ENCODE measurements at regions not wholly inside any gene's neighbourhood (a gene's known extent, or its start where the extent isn't known, plus 50 kb on each side); places are given as distances from the start of the nearest gene placed in this dataset.

DNA sequence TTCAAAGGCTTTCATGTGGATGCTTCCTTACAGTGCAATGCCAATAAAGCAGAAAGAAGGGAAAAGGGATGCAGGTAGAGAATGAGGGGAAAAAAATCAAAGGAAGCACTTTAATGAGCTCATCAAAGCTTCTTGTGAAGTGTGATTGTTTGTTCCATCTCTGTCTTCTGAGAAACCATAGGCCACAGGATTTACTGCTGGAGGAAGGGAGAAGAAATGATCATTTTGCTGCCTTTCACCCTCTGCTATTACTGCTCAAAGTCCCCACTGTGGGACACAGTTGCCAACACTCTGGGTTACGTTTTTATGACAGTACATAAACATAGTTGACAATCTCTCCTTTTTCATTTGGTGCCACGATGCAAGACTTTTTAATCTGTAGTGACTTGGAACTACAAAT is 558.0 kb upstream of the TECRL start:
- no peak for TF ChIP-seq POLR2A (IDR thresholded peaks at IDR 0.05)
- TF ChIP-seq, protein P1, sequence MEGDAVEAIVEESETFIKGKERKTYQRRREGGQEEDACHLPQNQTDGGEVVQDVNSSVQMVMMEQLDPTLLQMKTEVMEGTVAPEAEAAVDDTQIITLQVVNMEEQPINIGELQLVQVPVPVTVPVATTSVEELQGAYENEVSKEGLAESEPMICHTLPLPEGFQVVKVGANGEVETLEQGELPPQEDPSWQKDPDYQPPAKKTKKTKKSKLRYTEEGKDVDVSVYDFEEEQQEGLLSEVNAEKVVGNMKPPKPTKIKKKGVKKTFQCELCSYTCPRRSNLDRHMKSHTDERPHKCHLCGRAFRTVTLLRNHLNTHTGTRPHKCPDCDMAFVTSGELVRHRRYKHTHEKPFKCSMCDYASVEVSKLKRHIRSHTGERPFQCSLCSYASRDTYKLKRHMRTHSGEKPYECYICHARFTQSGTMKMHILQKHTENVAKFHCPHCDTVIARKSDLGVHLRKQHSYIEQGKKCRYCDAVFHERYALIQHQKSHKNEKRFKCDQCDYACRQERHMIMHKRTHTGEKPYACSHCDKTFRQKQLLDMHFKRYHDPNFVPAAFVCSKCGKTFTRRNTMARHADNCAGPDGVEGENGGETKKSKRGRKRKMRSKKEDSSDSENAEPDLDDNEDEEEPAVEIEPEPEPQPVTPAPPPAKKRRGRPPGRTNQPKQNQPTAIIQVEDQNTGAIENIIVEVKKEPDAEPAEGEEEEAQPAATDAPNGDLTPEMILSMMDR (IDR thresholded peaks at IDR 0.05): no peak

DNA sequence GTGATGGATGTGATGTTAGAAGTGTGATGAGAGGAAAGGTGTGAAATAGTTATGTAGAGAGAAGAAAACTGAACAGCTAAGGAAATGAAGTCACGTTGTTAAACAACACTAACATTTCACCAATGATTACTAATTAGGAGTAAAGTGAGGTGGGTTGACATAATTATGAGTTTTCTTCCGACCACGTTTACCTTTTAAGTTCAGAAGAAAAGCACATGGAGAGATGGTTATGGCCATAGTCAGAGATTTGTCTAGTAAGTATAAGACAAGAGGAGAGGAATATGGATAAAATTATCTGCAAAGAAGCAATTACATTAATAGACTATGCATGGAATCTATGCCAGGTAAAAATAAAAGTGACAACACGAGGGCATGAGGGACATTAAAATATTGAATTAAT is 551.3 kb upstream of the TECRL start:
- no peak overlapping the region for H3K4me3 ChIP-seq (replicated peaks in 1 of 3)
- no peaks in the 10 kb centered on the region for H3K36me3 ChIP-seq
- no peak overlapping the region for H3K27ac ChIP-seq
- H3K4me1 ChIP-seq: no peaks in the 10 kb centered on the region
- 79 to 88% methylated on average over 4 of the region's 4 CpGs for WGBS, 2 donors
- no peak for DNase-seq
- no peaks in the 10 kb centered on the region for H3K9me3 ChIP-seq
- TF ChIP-seq, protein P1 (IDR thresholded peaks at IDR 0.05): no peak
- no peak for TF ChIP-seq POLR2A (IDR thresholded peaks at IDR 0.05)
- no peaks in the 10 kb centered on the region for H3K27me3 ChIP-seq
- intact Hi-C loops (cut with DNase I): no loop called here

More for the DNA sequence above, 558.0 kb upstream of the TECRL start:
- Histone ChIP-seq H3K27me3 (no peaks in the 10 kb centered on the region), H3K4me3 (replicated peaks in 1 of 3) (no peak overlapping the region), H3K4me1 (no peaks in the 10 kb centered on the region), H3K9me3 (no peaks in the 10 kb centered on the region), H3K27ac (no peak overlapping the region), H3K36me3 (no peaks in the 10 kb centered on the region)
- WGBS, 2 donors: 69 to 74% methylated on average over 2 of the region's 2 CpGs
- DNase-seq: no peak
- intact Hi-C loops (cut with DNase I): no loop called here

DNA sequence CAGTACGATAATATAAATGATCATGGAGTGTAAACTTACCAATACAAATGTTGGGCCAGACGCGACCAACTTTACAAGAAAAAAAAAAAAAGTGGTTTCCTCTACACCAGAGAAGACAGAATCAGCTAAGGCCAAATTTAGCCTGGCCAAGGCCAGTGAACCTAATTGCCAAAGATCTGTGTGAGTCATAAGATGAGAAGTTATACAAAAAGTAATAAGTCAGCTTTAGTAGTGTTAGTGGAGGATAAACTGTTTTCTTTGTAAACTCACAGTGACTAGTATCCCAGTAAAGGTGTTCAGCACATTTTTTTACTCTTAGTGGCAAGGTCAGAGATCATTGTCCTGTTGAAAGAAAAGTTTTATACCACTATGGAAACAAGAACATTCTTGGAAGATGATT is 531.4 kb upstream of the TECRL start:
- Histone ChIP-seq H3K27ac (no peak overlapping the region), H3K36me3 (no peaks in the 10 kb centered on the region), H3K27me3 (no peaks in the 10 kb centered on the region), H3K4me3 (replicated peaks in 1 of 3) (no peak overlapping the region), H3K9me3 (no peaks in the 10 kb centered on the region), H3K4me1 (no peaks in the 10 kb centered on the region)
- intact Hi-C loops (cut with DNase I): no loop called here
- no peak for TF ChIP-seq POLR2A (IDR thresholded peaks at IDR 0.05)
- TF ChIP-seq, protein P1 (IDR thresholded peaks at IDR 0.05): no peak
- WGBS, 2 donors: 87 to 92% methylated on average over 3 of the region's 3 CpGs
- no peak for DNase-seq

DNA sequence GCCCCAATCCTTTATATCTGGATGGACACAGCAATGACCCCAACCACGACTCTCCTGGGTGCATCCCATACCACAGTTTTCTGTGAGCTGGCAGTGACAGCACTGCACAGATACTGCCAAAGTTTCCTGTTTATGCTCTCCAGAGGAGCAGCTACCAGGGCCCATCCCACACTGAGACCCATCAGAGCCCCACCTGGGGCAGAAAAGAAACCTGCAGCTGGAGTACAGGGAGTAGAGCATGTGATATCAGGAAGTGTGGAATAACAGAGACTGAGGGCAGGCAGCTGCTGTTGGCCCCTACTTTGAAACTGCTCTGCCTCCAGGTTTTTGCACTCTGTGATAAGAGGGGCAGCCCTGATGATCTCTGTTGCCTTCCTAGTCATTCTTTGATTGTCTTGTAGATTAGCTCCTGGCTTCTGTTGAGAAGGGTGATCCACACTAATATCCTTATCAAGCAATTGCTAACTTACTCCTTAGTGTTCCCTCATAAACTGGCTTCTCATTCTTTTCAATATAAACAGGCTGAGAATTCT is 526.3 kb upstream of the TECRL start:
- WGBS, 2 donors: 69 to 90% methylated on average over 1 of the region's 1 CpG
- DNase-seq: no peak
- intact Hi-C loops (cut with DNase I): no loop called here
- H3K27me3 ChIP-seq: no peaks in the 10 kb centered on the region
- H3K36me3 ChIP-seq: no peaks in the 10 kb centered on the region
- TF ChIP-seq, protein P1 (IDR thresholded peaks at IDR 0.05): no peak
- no peak for TF ChIP-seq POLR2A (IDR thresholded peaks at IDR 0.05)
- no peaks in the 10 kb centered on the region for H3K9me3 ChIP-seq
- no peaks in the 10 kb centered on the region for H3K4me1 ChIP-seq
- H3K27ac ChIP-seq: no peak overlapping the region
- no peak overlapping the region for H3K4me3 ChIP-seq (replicated peaks in 1 of 3)

DNA sequence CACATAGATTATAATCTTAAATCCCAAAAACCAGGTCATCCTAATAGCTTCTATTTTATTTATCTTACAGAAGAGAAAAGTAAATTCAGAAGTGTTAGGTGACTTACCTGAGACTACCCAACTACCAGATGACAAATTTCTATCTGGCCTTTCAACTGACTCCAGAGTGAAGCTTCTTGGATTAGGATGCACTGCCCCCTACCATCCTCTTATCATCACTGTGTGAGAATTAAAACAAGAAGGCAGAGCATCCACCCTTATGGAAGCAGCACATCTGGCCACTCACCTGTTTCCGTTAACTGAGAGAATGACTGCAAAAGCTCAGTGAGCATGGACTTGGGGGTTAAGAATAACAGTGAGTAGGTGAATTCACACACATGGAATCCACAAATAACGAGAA is 502.6 kb upstream of the TECRL start:
- no peaks in the 10 kb centered on the region for H3K36me3 ChIP-seq
- no peak overlapping the region for H3K27ac ChIP-seq
- intact Hi-C loops (cut with DNase I): no loop called here
- no peak for TF ChIP-seq POLR2A (IDR thresholded peaks at IDR 0.05)
- TF ChIP-seq, protein P1 (IDR thresholded peaks at IDR 0.05): no peak
- WGBS, 2 donors: 68 to 74% methylated on average over 2 of the region's 2 CpGs
- H3K9me3 ChIP-seq: no peaks in the 10 kb centered on the region
- H3K4me1 ChIP-seq: no peaks in the 10 kb centered on the region
- no peaks in the 10 kb centered on the region for H3K27me3 ChIP-seq
- DNase-seq: no peak
- no peak overlapping the region for H3K4me3 ChIP-seq (replicated peaks in 1 of 3)
